Pancreas (tissue), 10 donors: ENCODE measurements at regions not wholly inside any gene's neighbourhood (a gene's known extent, or its start where the extent isn't known, plus 50 kb on each side); places are given as distances from the start of the nearest gene placed in this dataset.

Experiments used
- ATAC-seq, 4 donors: fragments of 200-7000 bp; cut with Tn5 transposase; one replicate each; pipeline versions ENCODE4 v1.8.0 to v1.9.1; 2020; ENCODE audit warnings: mild to moderate bottlenecking in 4 of 4, moderate library complexity in 4 of 4
- DNase-seq, 6 donors: peaks; one replicate each; pipeline ENCODE4 v3.0.0-alpha.2; 2020
- FAIRE-seq: peaks from 2 replicates; lab custom pipeline; 2012; peaks lifted over from hg19 to GRCh38; lab: Jason Lieb, UNC
- H3K27ac ChIP-seq, 4 donors: fragments of 200-600 bp; sonication (generic); 1 replicate in 3 of 4; 2 replicates in 1 of 4; pipeline versions ENCODE4 v1.5.0 to v1.8.0; 2020
- H3K27me3 ChIP-seq, 4 donors: fragments of 200-600 bp; one replicate each; pipeline ENCODE4 v1.8.0; 2021
- H3K36me3 ChIP-seq, 3 donors: fragments of 200-600 bp; sonication (generic) in 1 of 3; one replicate each; pipeline versions ENCODE4 v1.5.0 to v1.8.0; 2020 to 2021
- H3K4me1 ChIP-seq, 3 donors: fragments of 200-600 bp; one replicate each; pipeline ENCODE4 v1.8.0; 2021
- H3K4me3 ChIP-seq, 4 donors: fragments of 200-600 bp; sonication (generic) in 2 of 4; one replicate each; pipeline versions ENCODE4 v1.5.0 to v1.8.0; 2020 to 2021
- H3K9me3 ChIP-seq, 4 donors: fragments of 200-600 bp; one replicate each; pipeline ENCODE4 v1.8.0; 2021
- WGBS, 2 donors: extraction: QIAGEN DNeasy Blood & Tissue Kit; methylation state at CpG; one replicate each; pipeline ENCODE4 v1.1.7; 2013; 5-methylcytosine and 5-hydroxymethylcytosine counted together
- intact Hi-C, 3 donors: fragments of 100-400 bp; cut with DNase I; formaldehyde crosslinking; loops; one replicate each; pipeline versions ENCODE4 v1.11.1 to v1.14.2; 2022
- TF ChIP-seq, protein P1 (sequence below), 4 donors: fragments of 200-600 bp; sonication (generic) in 3 of 4; IDR thresholded peaks; one replicate each; pipeline versions ENCODE4 v1.5.0 to v1.8.0; 2021; ENCODE audit warnings: antibody characterized with exemption in 4 of 4
- donor health status: healthy with polysubstance abuse.
- donor health status: DM: no; HTN: no; CAD: no; lungs with moderate emphysema.
- donor health status: DM: no; HTN: no; CAD: no.
- donor health status: control.
- donor health status: control.
- donor health status: Bipolar disorder and iron deficiency.
- donor health status: DM: yes; HTN: yes; CAD: no.
- donor health status: DM: no; HTN: no; CAD: no.
- donor health status: DM: no; HTN: no; CAD: no.
- donor health status: DM: yes; HTN: yes; CAD: no.

DNA sequence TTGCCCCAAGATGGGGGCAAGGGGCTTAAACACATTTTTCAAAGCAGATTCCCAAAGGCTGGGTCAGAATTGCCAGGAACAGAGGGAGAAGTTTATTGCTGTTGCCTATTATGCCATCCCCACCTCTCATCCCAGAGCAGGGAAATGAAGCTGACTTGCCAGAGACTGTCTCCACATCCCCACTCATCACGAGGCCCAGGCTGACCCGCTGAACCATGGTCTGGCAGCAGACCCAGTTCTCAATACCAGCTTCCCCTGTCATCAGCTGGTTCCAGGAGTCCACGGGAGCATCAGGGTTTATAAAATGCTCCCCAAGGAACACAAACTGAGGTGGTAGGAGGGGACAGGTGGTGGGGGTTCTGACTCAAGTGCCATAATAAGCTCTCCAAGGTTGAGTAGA, 605.9 kb downstream of the NPHP4 start:
- Histone ChIP-seq H3K4me1 (no peaks in the 10 kb centered on the region), H3K27ac (no peak overlapping the region), H3K36me3 (no peaks in the 10 kb centered on the region), H3K27me3 (no peaks in the 10 kb centered on the region), H3K4me3 (no peak overlapping the region), H3K9me3 (no peaks in the 10 kb centered on the region)
- FAIRE-seq (no peak), DNase-seq (no peak), ATAC-seq (no peak)
- TF ChIP-seq, protein P1, sequence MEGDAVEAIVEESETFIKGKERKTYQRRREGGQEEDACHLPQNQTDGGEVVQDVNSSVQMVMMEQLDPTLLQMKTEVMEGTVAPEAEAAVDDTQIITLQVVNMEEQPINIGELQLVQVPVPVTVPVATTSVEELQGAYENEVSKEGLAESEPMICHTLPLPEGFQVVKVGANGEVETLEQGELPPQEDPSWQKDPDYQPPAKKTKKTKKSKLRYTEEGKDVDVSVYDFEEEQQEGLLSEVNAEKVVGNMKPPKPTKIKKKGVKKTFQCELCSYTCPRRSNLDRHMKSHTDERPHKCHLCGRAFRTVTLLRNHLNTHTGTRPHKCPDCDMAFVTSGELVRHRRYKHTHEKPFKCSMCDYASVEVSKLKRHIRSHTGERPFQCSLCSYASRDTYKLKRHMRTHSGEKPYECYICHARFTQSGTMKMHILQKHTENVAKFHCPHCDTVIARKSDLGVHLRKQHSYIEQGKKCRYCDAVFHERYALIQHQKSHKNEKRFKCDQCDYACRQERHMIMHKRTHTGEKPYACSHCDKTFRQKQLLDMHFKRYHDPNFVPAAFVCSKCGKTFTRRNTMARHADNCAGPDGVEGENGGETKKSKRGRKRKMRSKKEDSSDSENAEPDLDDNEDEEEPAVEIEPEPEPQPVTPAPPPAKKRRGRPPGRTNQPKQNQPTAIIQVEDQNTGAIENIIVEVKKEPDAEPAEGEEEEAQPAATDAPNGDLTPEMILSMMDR (IDR thresholded peaks at IDR 0.05) = no peak
- 63 to 68% methylated on average over 3 of the region's 3 CpGs for WGBS, 2 donors
- intact Hi-C loops = no loop called here

DNA sequence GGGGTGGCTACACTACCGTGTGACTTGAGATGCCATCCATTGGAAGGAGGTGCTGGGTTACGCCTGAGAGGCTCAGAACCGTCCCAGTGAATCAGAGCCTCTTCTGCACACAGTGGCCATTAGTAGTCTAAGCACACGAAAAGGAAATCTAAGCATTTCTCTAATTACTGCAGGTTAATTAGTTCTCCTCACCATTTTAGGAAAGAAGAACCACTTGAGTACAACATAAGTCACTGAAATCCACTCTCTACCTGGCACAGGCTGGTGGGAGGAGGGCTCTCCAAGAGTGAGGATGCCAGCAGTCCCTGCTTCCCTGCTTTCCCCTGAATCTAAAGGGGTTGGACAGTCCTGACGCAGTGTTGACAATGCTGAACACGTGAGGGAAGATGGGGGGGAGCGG, 606.3 kb downstream of the NPHP4 start:
- H3K27ac ChIP-seq = no peak overlapping the region
- intact Hi-C loops = no loop called here
- H3K27me3 ChIP-seq = no peaks in the 10 kb centered on the region
- TF ChIP-seq, protein P1 (IDR thresholded peaks at IDR 0.05) = no peak
- DNase-seq (no peak), ATAC-seq (no peak), FAIRE-seq (no peak)
- no peaks in the 10 kb centered on the region for H3K36me3 ChIP-seq
- H3K9me3 ChIP-seq = no peaks in the 10 kb centered on the region
- no peak overlapping the region for H3K4me3 ChIP-seq
- WGBS, 2 donors = 53 to 67% methylated on average over 7 of the region's 7 CpGs
- H3K4me1 ChIP-seq = no peaks in the 10 kb centered on the region

DNA sequence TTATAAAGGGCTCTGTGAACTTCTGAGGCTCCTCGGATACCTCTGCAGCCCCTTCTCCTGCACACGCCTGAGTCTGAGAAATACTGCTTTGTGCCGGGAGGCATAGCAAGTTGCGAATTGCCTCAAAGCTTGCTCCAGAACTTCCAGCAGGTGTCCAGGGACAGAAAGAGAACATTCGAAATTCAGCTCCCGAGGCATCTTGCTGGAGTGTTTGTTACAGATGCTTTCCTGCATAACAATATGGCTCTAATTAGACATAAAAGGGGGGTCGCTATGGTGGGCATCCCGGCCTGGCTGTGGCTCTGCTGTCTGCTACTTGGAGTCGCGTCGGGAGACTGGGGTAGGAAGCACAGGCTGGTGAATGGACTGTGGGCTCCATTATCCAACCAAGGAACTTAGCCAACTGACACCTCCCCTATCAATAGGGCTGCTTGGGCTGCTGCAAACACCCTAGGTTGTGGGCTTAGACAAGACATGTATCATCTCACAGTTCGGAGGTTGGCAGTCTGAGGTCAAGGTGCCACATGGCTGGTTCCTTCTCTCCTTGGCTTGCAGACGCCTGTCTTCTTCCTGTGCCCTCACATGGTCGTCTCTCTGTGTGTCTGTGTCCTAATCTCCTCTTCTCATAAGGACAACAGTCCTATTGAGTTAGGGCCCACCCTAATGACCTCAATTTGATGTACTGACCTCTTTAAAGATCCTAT, 607.0 kb downstream of the NPHP4 start:
- no peak overlapping the region for H3K4me3 ChIP-seq
- no peak overlapping the region for H3K27ac ChIP-seq
- no peak for ATAC-seq
- no peaks in the 10 kb centered on the region for H3K9me3 ChIP-seq
- WGBS, 2 donors = 53 to 64% methylated on average over 14 of the region's 14 CpGs
- no peak for DNase-seq
- FAIRE-seq = no peak
- H3K27me3 ChIP-seq = no peaks in the 10 kb centered on the region
- H3K4me1 ChIP-seq = no peaks in the 10 kb centered on the region
- intact Hi-C loops = no loop called here
- TF ChIP-seq, protein P1 (IDR thresholded peaks at IDR 0.05) = no peak
- H3K36me3 ChIP-seq = no peaks in the 10 kb centered on the region

DNA sequence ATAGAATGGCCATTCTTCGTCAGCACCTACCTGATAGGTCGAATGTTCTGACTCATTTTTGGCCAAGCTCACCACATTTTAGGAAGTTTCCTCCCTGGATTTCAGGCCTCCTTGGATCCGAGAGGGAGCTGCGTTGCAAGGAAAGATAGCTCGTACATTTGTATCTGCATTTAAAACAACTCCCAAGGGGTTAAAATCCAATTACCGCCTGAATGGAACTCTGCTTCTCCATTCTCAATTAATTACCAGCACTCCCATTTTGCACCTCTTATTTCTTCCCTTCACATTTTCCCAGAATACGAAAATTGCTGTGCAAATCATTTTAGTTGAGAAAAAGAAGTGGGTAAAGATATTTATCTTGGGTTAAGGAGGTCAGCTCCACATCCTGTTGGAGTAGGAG, 610.7 kb downstream of the NPHP4 start:
- intact Hi-C loops = no loop called here
- Histone ChIP-seq H3K36me3 (no peaks in the 10 kb centered on the region), H3K9me3 (no peaks in the 10 kb centered on the region), H3K27ac (no peak overlapping the region), H3K27me3 (no peaks in the 10 kb centered on the region), H3K4me3 (no peak overlapping the region), H3K4me1 (no peaks in the 10 kb centered on the region)
- ATAC-seq (no peak), FAIRE-seq (no peak), DNase-seq (no peak)
- 59 to 71% methylated on average over 7 of the region's 7 CpGs for WGBS, 2 donors
- TF ChIP-seq, protein P1 (IDR thresholded peaks at IDR 0.05) = no peak

DNA sequence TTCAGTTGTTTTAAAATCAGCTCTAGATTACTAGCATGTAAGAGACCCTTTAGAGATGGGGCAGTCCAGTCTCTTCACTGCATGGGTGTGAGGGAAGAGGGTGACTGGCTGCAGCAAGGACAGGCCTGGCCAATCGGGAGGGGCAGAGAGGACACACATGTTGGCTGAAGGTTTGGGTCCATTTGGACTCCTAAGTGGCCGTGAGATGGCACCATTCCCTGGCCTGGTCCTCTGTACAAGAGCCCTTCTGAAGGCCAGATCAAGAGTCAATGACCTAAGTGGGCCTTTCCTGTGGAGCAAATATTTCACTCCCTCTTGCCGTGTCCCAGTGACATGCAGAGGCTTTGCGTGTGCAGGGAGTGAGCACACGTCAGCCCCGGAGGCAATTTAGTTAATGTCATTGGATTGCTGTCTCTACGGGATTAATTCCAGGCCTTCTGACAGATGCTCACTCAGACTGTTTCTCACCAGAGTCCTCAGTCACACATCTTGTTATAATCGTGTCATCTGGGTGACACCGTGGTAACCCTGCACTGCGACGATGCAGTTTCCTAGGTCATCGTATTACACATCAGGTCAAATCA, 613.0 kb downstream of the NPHP4 start:
- DNase-seq (no peak), ATAC-seq (no peak), FAIRE-seq (no peak)
- intact Hi-C loops = no loop called here
- Histone ChIP-seq H3K4me3 (no peak overlapping the region), H3K27ac (no peak overlapping the region), H3K36me3 (no peaks in the 10 kb centered on the region), H3K4me1 (no peaks in the 10 kb centered on the region), H3K27me3 (no peaks in the 10 kb centered on the region), H3K9me3 (no peaks in the 10 kb centered on the region)
- 81 to 86% methylated on average over 12 of the region's 12 CpGs for WGBS, 2 donors
- TF ChIP-seq, protein P1 (IDR thresholded peaks at IDR 0.05) = no peak
